ENCODE measurements at regions not wholly inside any gene's neighbourhood (a gene's known extent, or its start where the extent isn't known, plus 50 kb on each side); places are given as distances from the start of the nearest gene placed in this dataset.

GRCh38 chr5:82614706-82615105 is 336.6 kb upstream of the RPS23 start (continued):
- TF ChIP-seq KDM1A (IDR thresholded peaks at IDR 0.05; ENCODE audit: borderline replicate concordance) (no peak), GATAD2B (conservative IDR thresholded peaks at IDR 0.05; ENCODE audit: low read depth) (no peak), DPF2 (IDR thresholded peaks at IDR 0.05) (no peak), TAF1 (IDR thresholded peaks at IDR 0.05; ENCODE audit: borderline replicate concordance, low read depth, low read length) (no peak), HCFC1 (IDR thresholded peaks at IDR 0.05; ENCODE audit: low read length) (no peak), RB1 (IDR thresholded peaks at IDR 0.05; ENCODE audit: borderline replicate concordance) (no peak), SUPT20H (IDR thresholded peaks at IDR 0.05; ENCODE audit: borderline replicate concordance, control insufficient read depth, low read depth, low read length) (no peak), E4F1 (IDR thresholded peaks at IDR 0.05; ENCODE audit: borderline replicate concordance, partially characterized antibody) (no peak), HDGF (IDR thresholded peaks at IDR 0.05) (no peak), BCL3 (IDR thresholded peaks at IDR 0.05; ENCODE audit: borderline replicate concordance, insufficient read depth, low read depth, low read length, poor library complexity, severe bottlenecking) (no peak), MTA3 (IDR thresholded peaks at IDR 0.05; ENCODE audit: borderline replicate concordance, low read length) (no peak), HDAC2 (IDR thresholded peaks at IDR 0.05) (no peak)

- FAIRE-seq (no peak), ATAC-seq (no peak), DNase-seq (ENCODE audit: low read depth, low spot score) (no peak)
- no peak overlapping the region for H3K4me3 ChIP-seq
- no peaks in the 10 kb centered on the region for H3K27me3 ChIP-seq (replicated peaks in 1 of 2; ENCODE audit: control insufficient read depth in 2 of 2, insufficient read depth in 2 of 2, low read length in 1 of 2)
- ChIA-PET RAD21 (ENCODE audit: unreplicated experiment) (no interaction called here), CTCF (no interaction called here), POLR2A (no interaction called here), SMC1A (ENCODE audit: uncharacterized antibody, unreplicated experiment) (no interaction called here)
- no TSS peak for BruUV-seq (replicated peaks)
- H3K4me1 ChIP-seq (ENCODE audit: control insufficient read depth, insufficient read depth, low read length), result no peaks in the 10 kb centered on the region
- intact Hi-C loops (cut with micrococcal nuclease; ENCODE audit: unreplicated experiment), result no loop called here
- in situ Hi-C loops (cut with MboI), result no loop called here
- H3K9me3 ChIP-seq (replicated peaks; ENCODE audit: control insufficient read depth, insufficient read depth, low read length), result no peaks in the 10 kb centered on the region
- no peaks in the 10 kb centered on the region for H3K36me3 ChIP-seq (ENCODE audit: control insufficient read depth in 2 of 2, insufficient read depth in 2 of 2, low read length in 1 of 2)
- no peak overlapping the region for H3K4me2 ChIP-seq (ENCODE audit: control insufficient read depth, insufficient read depth)
- no peaks in the 10 kb centered on the region for H3K79me2 ChIP-seq (ENCODE audit: control insufficient read depth, insufficient read depth, low read length)
- no peak overlapping the region for H3K9ac ChIP-seq (ENCODE audit: control insufficient read depth, insufficient read depth, low read length)
- H3K27ac ChIP-seq (ENCODE audit: control insufficient read depth, insufficient read depth), result no peak overlapping the region
- no peak overlapping the region for H2AFZ ChIP-seq (ENCODE audit: control insufficient read depth, low read depth, low read length)
- no peaks in the 10 kb centered on the region for H4K20me1 ChIP-seq (ENCODE audit: control insufficient read depth, insufficient read depth)
- no peak for TF ChIP-seq PAX5 (IDR thresholded peaks at IDR 0.05; ENCODE audit: borderline replicate concordance, low read depth, low read length)
- no peak for TF ChIP-seq CHD2 (IDR thresholded peaks at IDR 0.05; ENCODE audit: borderline replicate concordance, low read depth, low read length)
- TF ChIP-seq TCF12 (IDR thresholded peaks at IDR 0.05; ENCODE audit: low read depth, low read length), result no peak
- TF ChIP-seq ZBTB4 (CRISPR knock-in tag; IDR thresholded peaks at IDR 0.05), result no peak
- TF ChIP-seq PAX8 (IDR thresholded peaks at IDR 0.05), result no peak
- TF ChIP-seq ETV6 (conservative IDR thresholded peaks at IDR 0.05 in 1 of 2, IDR thresholded peaks at IDR 0.05 in 1 of 2; ENCODE audit: borderline replicate concordance in 1 of 2, low read depth in 1 of 2), result no peak
- no peak for TF ChIP-seq ATF7 (IDR thresholded peaks at IDR 0.05; ENCODE audit: low read depth)
- no peak for TF ChIP-seq POLR2AphosphoS5 (IDR thresholded peaks at IDR 0.05; ENCODE audit: low read length)
- TF ChIP-seq CHD4 (IDR thresholded peaks at IDR 0.05), result no peak
These were observed 335.7 kb upstream of the RPS23 start for GRCh38 chr5:82613891-82614290.

Data from GM12878 (cell line).